ENCODE measurements at regions not wholly inside any gene's neighbourhood (a gene's known extent, or its start where the extent isn't known, plus 50 kb on each side); places are given as distances from the start of the nearest gene placed in this dataset.

GRCh38 chr17:70423562-70423961, 254.2 kb downstream of the KCNJ2 start:
- Mint-ChIP-seq H3K27me3 (peaks cover 2% of the 10 kb centered on the region), H3K4me3 (no peak overlapping the region), H3K9me3 (no peaks in the 10 kb centered on the region), H3K4me1 (ENCODE audit: low read depth) (no peaks in the 10 kb centered on the region), H3K36me3 (ENCODE audit: low read depth) (no peaks in the 10 kb centered on the region), H3K27ac (no peak overlapping the region)
- TF ChIP-seq CTCF (IDR thresholded peaks at IDR 0.05), result no peak
- ATAC-seq, result no peak
- ChIA-PET CTCF (no interaction called here), POLR2A (no interaction called here)
- no peak for DNase-seq
- intact Hi-C loops (cut with micrococcal nuclease), result no loop called here

GRCh38 chr17:70426752-70427151, 257.4 kb downstream of the KCNJ2 start:
- Mint-ChIP-seq H3K36me3 (ENCODE audit: low read depth) (no peaks in the 10 kb centered on the region), H3K9me3 (no peaks in the 10 kb centered on the region)

GRCh38 chr17:70434536-70435490, 265.5 kb downstream of the KCNJ2 start:
- Mint-ChIP-seq H3K36me3 (ENCODE audit: low read depth) (no peaks in the 10 kb centered on the region), H3K4me3 (no peak overlapping the region), H3K27ac (no peak overlapping the region), H3K9me3 (no peaks in the 10 kb centered on the region), H3K27me3 (no peaks in the 10 kb centered on the region), H3K4me1 (ENCODE audit: low read depth) (no peaks in the 10 kb centered on the region)
- ATAC-seq (no peak), DNase-seq (no peak)
- ChIA-PET CTCF (no interaction called here), POLR2A (no interaction called here)
- intact Hi-C loops (cut with micrococcal nuclease), result no loop called here
- TF ChIP-seq CTCF (IDR thresholded peaks at IDR 0.05), result no peak

More at GRCh38 chr17:70426752-70427151, 257.4 kb downstream of the KCNJ2 start:
- ATAC-seq (no peak), DNase-seq (no peak)
- no peak for TF ChIP-seq CTCF (IDR thresholded peaks at IDR 0.05)
- peaks cover 2% of the 10 kb centered on the region for H3K27me3 Mint-ChIP-seq
- intact Hi-C loops (cut with micrococcal nuclease), result no loop called here
- CTCF ChIA-PET, result no interaction called here
- no peak overlapping the region for H3K4me3 Mint-ChIP-seq
- POLR2A ChIA-PET, result no interaction called here
- no peaks in the 10 kb centered on the region for H3K4me1 Mint-ChIP-seq (ENCODE audit: low read depth)
- no peak overlapping the region for H3K27ac Mint-ChIP-seq

- DNase-seq (no peak), ATAC-seq (no peak)
- Mint-ChIP-seq H3K27ac (no peak overlapping the region), H3K36me3 (ENCODE audit: low read depth) (no peaks in the 10 kb centered on the region), H3K9me3 (no peaks in the 10 kb centered on the region), H3K27me3 (no peaks in the 10 kb centered on the region), H3K4me3 (no peak overlapping the region), H3K4me1 (ENCODE audit: low read depth) (no peaks in the 10 kb centered on the region)
- ChIA-PET POLR2A (no interaction called here), CTCF (no interaction called here)
- TF ChIP-seq CTCF (IDR thresholded peaks at IDR 0.05), result no peak
- intact Hi-C loops (cut with micrococcal nuclease), result no loop called here
Observed at GRCh38 chr17:70437656-70438055, 268.3 kb downstream of the KCNJ2 start.

GRCh38 chr17:70446446-70446845, 277.1 kb downstream of the KCNJ2 start:
- CTCF ChIA-PET, result interaction anchor here (0.6 to 1.1 kb wide), 2 partner anchors 32 to 185 kb away, joined by 3 read pairs; no protein-coding TSS in a partner anchor
- Mint-ChIP-seq H3K27ac (no peak overlapping the region), H3K9me3 (no peaks in the 10 kb centered on the region), H3K27me3 (no peaks in the 10 kb centered on the region), H3K36me3 (ENCODE audit: low read depth) (no peaks in the 10 kb centered on the region), H3K4me3 (no peak overlapping the region), H3K4me1 (ENCODE audit: low read depth) (no peaks in the 10 kb centered on the region)
- POLR2A ChIA-PET, result no interaction called here
- TF ChIP-seq CTCF (IDR thresholded peaks at IDR 0.05), result no peak
- ATAC-seq (no peak), DNase-seq (no peak)
- intact Hi-C loops (cut with micrococcal nuclease), result no loop called here

Data from activated CD8-positive, alpha-beta T cell treated with anti-CD3 and anti-CD28 coated beads for 36 hours (primary cell).